ENCODE measurements at regions not wholly inside any gene's neighbourhood (a gene's known extent, or its start where the extent isn't known, plus 50 kb on each side); places are given as distances from the start of the nearest gene placed in this dataset.
A peak's percentile ranks its signal among the peaks of the same experiment; 100 is the strongest.

GRCh38 chr4:36394352-36394903 lies 113.0 kb downstream of the DTHD1 start:
- no TSS peak for BruUV-seq (replicated peaks)

GRCh38 chr4:36399762-36400353 lies 118.4 kb downstream of the DTHD1 start:
- no peak overlapping the region for H3K4me3 Mint-ChIP-seq (ENCODE audit: unreplicated experiment)
- H3K27me3 Mint-ChIP-seq (ENCODE audit: insufficient read depth, unreplicated experiment), result peaks cover 3% of the 10 kb centered on the region
- no peaks in the 10 kb centered on the region for H3K9me3 Mint-ChIP-seq (ENCODE audit: unreplicated experiment)
- Histone ChIP-seq H3K36me3 (ENCODE audit: control insufficient read depth, insufficient read depth, low read length) (no peaks in the 10 kb centered on the region), H3K4me3 (ENCODE audit: low read depth, low read length) (no peak overlapping the region), H3K27me3 (replicated peaks; ENCODE audit: control insufficient read depth, insufficient read depth, low read length) (no peaks in the 10 kb centered on the region), H3K9me3 (no peaks in the 10 kb centered on the region), H3K4me1 (no peaks in the 10 kb centered on the region)
- H3K4me1 Mint-ChIP-seq (ENCODE audit: low read depth, unreplicated experiment), result no peaks in the 10 kb centered on the region
- H3K36me3 Mint-ChIP-seq (ENCODE audit: insufficient read depth, unreplicated experiment), result no peaks in the 10 kb centered on the region
- intact Hi-C loops (cut with micrococcal nuclease; ENCODE audit: unreplicated experiment), result loop anchor here (1.0 kb wide), 2 partner anchors 14 to 49 kb away; no protein-coding TSS in a partner anchor
- POLR2A ChIA-PET, result no interaction called here
- DNase-seq, result peak in 1 of 2 experiments; percentile 16
- no peak overlapping the region for H3K27ac Mint-ChIP-seq (ENCODE audit: unreplicated experiment)
- CTCF ChIA-PET, result interaction anchor here (0.6 to 1.4 kb wide), 3 partner anchors 13 to 50 kb away, joined by 3 to 6 read pairs (median 6); no protein-coding TSS in a partner anchor
- BruUV-seq (replicated peaks), result no TSS peak
- peak; percentile 52 to 64 for TF ChIP-seq CTCF (IDR thresholded peaks at IDR 0.05; ENCODE audit: insufficient read depth in 1 of 2, low read depth in 1 of 2, low read length in 1 of 2, severe bottlenecking in 1 of 2, unreplicated experiment in 1 of 2)

More at GRCh38 chr4:36394352-36394903, 113.0 kb downstream of the DTHD1 start:
- Histone ChIP-seq H3K36me3 (ENCODE audit: control insufficient read depth, insufficient read depth, low read length) (no peaks in the 10 kb centered on the region), H3K27me3 (replicated peaks; ENCODE audit: control insufficient read depth, insufficient read depth, low read length) (no peaks in the 10 kb centered on the region), H3K4me3 (ENCODE audit: low read depth, low read length) (no peak overlapping the region), H3K4me1 (no peaks in the 10 kb centered on the region), H3K9me3 (no peaks in the 10 kb centered on the region)
- Mint-ChIP-seq H3K4me1 (ENCODE audit: low read depth, unreplicated experiment) (no peaks in the 10 kb centered on the region), H3K36me3 (ENCODE audit: insufficient read depth, unreplicated experiment) (no peaks in the 10 kb centered on the region), H3K27ac (ENCODE audit: unreplicated experiment) (no peak overlapping the region), H3K4me3 (ENCODE audit: unreplicated experiment) (no peak overlapping the region), H3K27me3 (ENCODE audit: insufficient read depth, unreplicated experiment) (peaks cover 3% of the 10 kb centered on the region), H3K9me3 (ENCODE audit: unreplicated experiment) (no peaks in the 10 kb centered on the region)
- ChIA-PET CTCF (no interaction called here), POLR2A (no interaction called here)
- no peak for TF ChIP-seq CTCF (IDR thresholded peaks at IDR 0.05; ENCODE audit: insufficient read depth in 1 of 2, low read depth in 1 of 2, low read length in 1 of 2, severe bottlenecking in 1 of 2, unreplicated experiment in 1 of 2)
- no peak for DNase-seq
- intact Hi-C loops (cut with micrococcal nuclease; ENCODE audit: unreplicated experiment), result no loop called here

- ChIA-PET POLR2A (no interaction called here), CTCF (no interaction called here)
- Mint-ChIP-seq H3K4me3 (ENCODE audit: unreplicated experiment) (no peak overlapping the region), H3K27ac (ENCODE audit: unreplicated experiment) (no peak overlapping the region), H3K36me3 (ENCODE audit: insufficient read depth, unreplicated experiment) (no peaks in the 10 kb centered on the region), H3K4me1 (ENCODE audit: low read depth, unreplicated experiment) (no peaks in the 10 kb centered on the region), H3K27me3 (ENCODE audit: insufficient read depth, unreplicated experiment) (peaks cover 3% of the 10 kb centered on the region), H3K9me3 (ENCODE audit: unreplicated experiment) (no peaks in the 10 kb centered on the region)
- Histone ChIP-seq H3K9me3 (no peaks in the 10 kb centered on the region), H3K27me3 (replicated peaks; ENCODE audit: control insufficient read depth, insufficient read depth, low read length) (no peaks in the 10 kb centered on the region), H3K4me3 (ENCODE audit: low read depth, low read length) (no peak overlapping the region), H3K4me1 (no peaks in the 10 kb centered on the region), H3K36me3 (ENCODE audit: control insufficient read depth, insufficient read depth, low read length) (no peaks in the 10 kb centered on the region)
- intact Hi-C loops (cut with micrococcal nuclease; ENCODE audit: unreplicated experiment), result no loop called here
- TF ChIP-seq CTCF (IDR thresholded peaks at IDR 0.05; ENCODE audit: insufficient read depth in 1 of 2, low read depth in 1 of 2, low read length in 1 of 2, severe bottlenecking in 1 of 2, unreplicated experiment in 1 of 2), result no peak
- no peak for DNase-seq
- no TSS peak for BruUV-seq (replicated peaks)
These were observed 120.8 kb downstream of the DTHD1 start for GRCh38 chr4:36402008-36402758.

Measured in Caco-2 (cell line).